Activated T-helper 1 cell treated with anti-CD3 and anti-CD28 coated beads, Interleukin-2, amount 50 U/mL, for 16 hours (primary cell): ENCODE measurements at regions not wholly inside any gene's neighbourhood (a gene's known extent, or its start where the extent isn't known, plus 50 kb on each side); places are given as distances from the start of the nearest gene placed in this dataset.

Experiments
- DNase-seq, 2 donors: peaks; one replicate each; pipeline ENCODE4 v3.0.0-alpha.2; 2020; ENCODE audit warnings: low read depth in 1 of 2, low spot score in 1 of 2

- DNase-seq = no peak
Observed at GRCh38 chr7:7114575-7115291, 67.6 kb upstream of the C1GALT1 start.

GRCh38 chr7:7117935-7118586, 64.3 kb upstream of the C1GALT1 start:
- DNase-seq = no peak

GRCh38 chr7:7118822-7119221, 63.5 kb upstream of the C1GALT1 start:
- DNase-seq = no peak

GRCh38 chr7:7119729-7120128, 62.6 kb upstream of the C1GALT1 start:
- DNase-seq = no peak

- no peak for DNase-seq
Observed at GRCh38 chr7:7122033-7122478, 60.3 kb upstream of the C1GALT1 start.

- DNase-seq = no peak
Observed at GRCh38 chr7:7122701-7123281, 59.6 kb upstream of the C1GALT1 start.

GRCh38 chr7:7125963-7126362, 56.4 kb upstream of the C1GALT1 start:
- DNase-seq = no peak

- DNase-seq = no peak
Observed at GRCh38 chr7:7127773-7128172, 54.6 kb upstream of the C1GALT1 start.

GRCh38 chr7:7129381-7129780, 53.0 kb upstream of the C1GALT1 start:
- no peak for DNase-seq

- DNase-seq = no peak
Observed at GRCh38 chr7:7131273-7131672, 51.1 kb upstream of the C1GALT1 start.
